ENCODE measurements at regions not wholly inside any gene's neighbourhood (a gene's known extent, or its start where the extent isn't known, plus 50 kb on each side); places are given as distances from the start of the nearest gene placed in this dataset.

- no peak for TF ChIP-seq CTCF (IDR thresholded peaks at IDR 0.05; ENCODE audit: insufficient read depth, low read length)
- no peak for TF ChIP-seq SPI1 (IDR thresholded peaks at IDR 0.05; ENCODE audit: borderline replicate concordance, low read depth)
- no peak for TF ChIP-seq GABPA (IDR thresholded peaks at IDR 0.05; ENCODE audit: low read depth)
- TF ChIP-seq POLR2AphosphoS5 (IDR thresholded peaks at IDR 0.05; ENCODE audit: low read depth), result no peak
- TF ChIP-seq, protein P1, sequence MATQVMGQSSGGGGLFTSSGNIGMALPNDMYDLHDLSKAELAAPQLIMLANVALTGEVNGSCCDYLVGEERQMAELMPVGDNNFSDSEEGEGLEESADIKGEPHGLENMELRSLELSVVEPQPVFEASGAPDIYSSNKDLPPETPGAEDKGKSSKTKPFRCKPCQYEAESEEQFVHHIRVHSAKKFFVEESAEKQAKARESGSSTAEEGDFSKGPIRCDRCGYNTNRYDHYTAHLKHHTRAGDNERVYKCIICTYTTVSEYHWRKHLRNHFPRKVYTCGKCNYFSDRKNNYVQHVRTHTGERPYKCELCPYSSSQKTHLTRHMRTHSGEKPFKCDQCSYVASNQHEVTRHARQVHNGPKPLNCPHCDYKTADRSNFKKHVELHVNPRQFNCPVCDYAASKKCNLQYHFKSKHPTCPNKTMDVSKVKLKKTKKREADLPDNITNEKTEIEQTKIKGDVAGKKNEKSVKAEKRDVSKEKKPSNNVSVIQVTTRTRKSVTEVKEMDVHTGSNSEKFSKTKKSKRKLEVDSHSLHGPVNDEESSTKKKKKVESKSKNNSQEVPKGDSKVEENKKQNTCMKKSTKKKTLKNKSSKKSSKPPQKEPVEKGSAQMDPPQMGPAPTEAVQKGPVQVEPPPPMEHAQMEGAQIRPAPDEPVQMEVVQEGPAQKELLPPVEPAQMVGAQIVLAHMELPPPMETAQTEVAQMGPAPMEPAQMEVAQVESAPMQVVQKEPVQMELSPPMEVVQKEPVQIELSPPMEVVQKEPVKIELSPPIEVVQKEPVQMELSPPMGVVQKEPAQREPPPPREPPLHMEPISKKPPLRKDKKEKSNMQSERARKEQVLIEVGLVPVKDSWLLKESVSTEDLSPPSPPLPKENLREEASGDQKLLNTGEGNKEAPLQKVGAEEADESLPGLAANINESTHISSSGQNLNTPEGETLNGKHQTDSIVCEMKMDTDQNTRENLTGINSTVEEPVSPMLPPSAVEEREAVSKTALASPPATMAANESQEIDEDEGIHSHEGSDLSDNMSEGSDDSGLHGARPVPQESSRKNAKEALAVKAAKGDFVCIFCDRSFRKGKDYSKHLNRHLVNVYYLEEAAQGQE (IDR thresholded peaks at IDR 0.05; ENCODE audit: insufficient replicate concordance, low read depth), result no peak
- Histone ChIP-seq H3K27me3 (ENCODE audit: insufficient read depth, poor library complexity, severe bottlenecking) (no peaks in the 10 kb centered on the region), H3K4me3 (replicated peaks; ENCODE audit: insufficient read depth, low read length) (no peak overlapping the region), H3K27ac (replicated peaks) (no peak overlapping the region)
- DNase-seq (ENCODE audit: low read depth in 1 of 2, low spot score in 1 of 2), result no peak
These were observed 289.3 kb upstream of the CDH2 start for GRCh38 chr18:28466204-28466603.

DNA sequence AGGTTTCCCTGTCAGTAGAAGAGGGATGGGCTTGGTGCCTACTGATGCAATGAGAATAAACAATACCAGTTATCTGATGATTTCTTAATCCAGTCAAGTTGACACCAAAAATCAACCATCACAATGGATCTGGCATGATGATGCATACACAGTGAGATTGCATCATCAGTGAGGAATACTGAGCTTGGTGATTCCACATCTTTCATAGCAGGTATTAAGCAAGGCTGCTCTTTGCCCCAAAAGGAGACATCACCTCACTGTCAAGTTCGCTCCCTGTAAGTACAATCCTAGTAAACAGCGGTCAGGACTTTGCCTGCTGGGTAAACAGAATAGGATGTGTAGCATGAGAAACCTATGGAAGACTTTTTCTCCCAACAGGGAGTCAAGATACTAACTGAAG, 282.7 kb upstream of the CDH2 start:
- Histone ChIP-seq H3K4me3 (replicated peaks; ENCODE audit: insufficient read depth, low read length) (no peak overlapping the region), H3K27me3 (ENCODE audit: insufficient read depth, poor library complexity, severe bottlenecking) (no peaks in the 10 kb centered on the region), H3K27ac (replicated peaks) (no peak overlapping the region)
- TF ChIP-seq, protein P1 (IDR thresholded peaks at IDR 0.05; ENCODE audit: insufficient replicate concordance, low read depth), result no peak
- TF ChIP-seq GABPA (IDR thresholded peaks at IDR 0.05; ENCODE audit: low read depth) (no peak), SPI1 (IDR thresholded peaks at IDR 0.05; ENCODE audit: borderline replicate concordance, low read depth) (no peak), CTCF (IDR thresholded peaks at IDR 0.05; ENCODE audit: insufficient read depth, low read length) (no peak), POLR2AphosphoS5 (IDR thresholded peaks at IDR 0.05; ENCODE audit: low read depth) (no peak)
- DNase-seq (ENCODE audit: low read depth in 1 of 2, low spot score in 1 of 2), result no peak

DNA sequence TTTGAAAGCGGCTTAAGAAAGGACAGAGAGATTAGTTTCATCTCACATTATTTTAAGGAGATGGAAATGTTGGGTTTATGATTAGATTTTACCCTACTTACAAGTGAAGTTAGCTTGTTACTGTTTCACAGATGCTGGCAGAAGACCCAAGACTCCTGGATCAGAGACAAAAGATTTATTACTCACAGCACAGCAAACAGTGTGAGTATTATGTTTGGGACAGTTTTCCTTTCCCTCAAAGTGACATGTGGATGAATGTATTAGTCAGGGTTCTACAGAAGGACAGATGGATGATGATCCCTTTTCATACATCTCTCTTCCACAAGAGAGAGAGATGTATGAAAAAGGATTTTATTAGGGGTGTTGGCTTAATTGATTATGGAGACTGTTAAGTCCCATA, 281.8 kb upstream of the CDH2 start:
- H3K27ac ChIP-seq (replicated peaks), result no peak overlapping the region
- DNase-seq (ENCODE audit: low read depth in 1 of 2, low spot score in 1 of 2), result no peak
- TF ChIP-seq POLR2AphosphoS5 (IDR thresholded peaks at IDR 0.05; ENCODE audit: low read depth), result no peak
- TF ChIP-seq, protein P1 (IDR thresholded peaks at IDR 0.05; ENCODE audit: insufficient replicate concordance, low read depth), result no peak
- TF ChIP-seq SPI1 (IDR thresholded peaks at IDR 0.05; ENCODE audit: borderline replicate concordance, low read depth), result no peak
- no peak for TF ChIP-seq CTCF (IDR thresholded peaks at IDR 0.05; ENCODE audit: insufficient read depth, low read length)
- no peak for TF ChIP-seq GABPA (IDR thresholded peaks at IDR 0.05; ENCODE audit: low read depth)
- no peak overlapping the region for H3K4me3 ChIP-seq (replicated peaks; ENCODE audit: insufficient read depth, low read length)
- no peaks in the 10 kb centered on the region for H3K27me3 ChIP-seq (ENCODE audit: insufficient read depth, poor library complexity, severe bottlenecking)
